Astrocyte of the spinal cord (primary cell): ENCODE measurements at regions not wholly inside any gene's neighbourhood (a gene's known extent, or its start where the extent isn't known, plus 50 kb on each side); places are given as distances from the start of the nearest gene placed in this dataset.

Source experiments
- DNase-seq: peaks from one replicate; pipeline ENCODE4 v3.0.0; 2011; ENCODE audit warnings: low read depth, low spot score
- H3K4me3 ChIP-seq: 2 replicates; pipeline ENCODE4 v1.5.1; 2011; ENCODE audit warnings: low read depth, mild to moderate bottlenecking, low read length, moderate library complexity
- in situ Hi-C: cut with HindIII; loops from 2 replicates; pipeline ENCODE4 v1.10.0; 2017; ENCODE audit warnings: low sequenced_read_pairs
- TF ChIP-seq, protein P1 (sequence below): IDR thresholded peaks from 2 replicates; pipeline ENCODE4 v1.5.1; 2012; ENCODE audit warnings: low read depth, mild to moderate bottlenecking, low read length, inconsistent platforms

DNA sequence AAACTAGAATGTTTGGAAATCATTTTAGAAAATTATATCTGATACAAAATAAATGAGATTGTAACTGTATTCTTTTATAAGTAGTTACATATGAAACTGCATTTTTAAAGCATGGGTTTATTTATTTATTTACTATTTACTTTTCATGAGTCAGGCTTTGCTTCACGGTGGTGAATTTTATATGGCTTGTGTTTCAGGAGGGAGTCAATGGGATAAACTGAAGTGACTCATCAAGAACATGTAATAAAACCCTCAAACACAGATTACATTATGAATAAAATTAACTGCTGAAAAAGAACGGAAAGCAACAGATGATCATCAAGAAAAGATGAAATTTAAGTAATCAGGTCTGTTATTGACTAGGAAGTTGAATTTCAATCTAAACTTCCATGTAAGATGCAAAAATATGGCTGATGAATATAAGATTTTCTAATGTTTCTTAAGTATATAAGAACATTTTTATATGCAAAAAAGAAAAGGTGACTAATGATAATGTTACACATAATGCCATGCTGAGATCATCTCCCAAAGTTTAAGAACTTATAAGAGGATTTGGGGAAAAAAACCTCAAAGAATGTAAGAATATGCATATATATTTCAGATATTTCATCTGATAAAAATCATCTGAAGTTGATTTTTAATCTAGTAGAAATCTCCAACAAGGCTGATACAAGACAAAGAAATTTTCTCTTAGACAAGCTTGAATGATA lies 383.6 kb downstream of the SLITRK1 start:
- TF ChIP-seq, protein P1, sequence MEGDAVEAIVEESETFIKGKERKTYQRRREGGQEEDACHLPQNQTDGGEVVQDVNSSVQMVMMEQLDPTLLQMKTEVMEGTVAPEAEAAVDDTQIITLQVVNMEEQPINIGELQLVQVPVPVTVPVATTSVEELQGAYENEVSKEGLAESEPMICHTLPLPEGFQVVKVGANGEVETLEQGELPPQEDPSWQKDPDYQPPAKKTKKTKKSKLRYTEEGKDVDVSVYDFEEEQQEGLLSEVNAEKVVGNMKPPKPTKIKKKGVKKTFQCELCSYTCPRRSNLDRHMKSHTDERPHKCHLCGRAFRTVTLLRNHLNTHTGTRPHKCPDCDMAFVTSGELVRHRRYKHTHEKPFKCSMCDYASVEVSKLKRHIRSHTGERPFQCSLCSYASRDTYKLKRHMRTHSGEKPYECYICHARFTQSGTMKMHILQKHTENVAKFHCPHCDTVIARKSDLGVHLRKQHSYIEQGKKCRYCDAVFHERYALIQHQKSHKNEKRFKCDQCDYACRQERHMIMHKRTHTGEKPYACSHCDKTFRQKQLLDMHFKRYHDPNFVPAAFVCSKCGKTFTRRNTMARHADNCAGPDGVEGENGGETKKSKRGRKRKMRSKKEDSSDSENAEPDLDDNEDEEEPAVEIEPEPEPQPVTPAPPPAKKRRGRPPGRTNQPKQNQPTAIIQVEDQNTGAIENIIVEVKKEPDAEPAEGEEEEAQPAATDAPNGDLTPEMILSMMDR = no peak
- no peak overlapping the region for H3K4me3 ChIP-seq
- in situ Hi-C loops = no loop called here
- DNase-seq = peak; percentile 63

DNA sequence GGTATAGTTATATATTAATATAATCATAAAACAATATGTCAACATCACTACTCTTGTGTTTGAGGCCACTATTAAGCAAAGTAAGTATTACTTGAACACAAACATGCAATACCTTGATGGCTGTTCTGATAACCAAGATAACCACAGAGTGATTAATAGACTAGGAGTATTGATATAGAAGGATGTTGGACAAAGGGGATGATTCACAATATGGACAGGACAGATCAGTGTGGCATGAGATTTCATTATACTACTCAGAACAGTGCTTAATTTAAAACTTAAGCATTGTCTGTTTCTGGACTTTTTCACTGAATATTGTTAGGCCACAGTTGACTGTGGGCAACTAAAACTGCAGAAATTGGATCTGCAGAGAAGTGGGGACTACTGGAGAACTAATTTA lies 384.2 kb downstream of the SLITRK1 start:
- H3K4me3 ChIP-seq = no peak overlapping the region
- no peak for DNase-seq
- in situ Hi-C loops = no loop called here
- TF ChIP-seq, protein P1 = no peak

DNA sequence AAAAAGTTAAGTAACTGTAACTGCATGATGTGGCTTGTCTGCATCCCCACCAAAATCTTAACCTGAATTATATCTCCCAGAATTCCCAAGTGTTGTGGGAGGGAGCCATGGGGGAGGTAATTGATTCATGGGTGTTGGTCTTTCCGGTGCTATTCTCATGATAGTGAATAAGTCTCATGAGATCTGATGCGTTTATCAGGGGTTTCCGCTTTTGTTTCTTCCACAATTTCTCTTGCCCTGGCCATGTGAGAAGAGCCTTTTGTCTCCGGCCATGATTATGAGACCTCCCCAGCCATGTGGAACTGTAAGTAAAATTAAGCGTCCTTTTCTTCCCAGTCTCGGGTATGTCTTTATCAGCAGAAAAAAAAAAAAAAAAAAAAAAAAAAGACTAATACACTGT lies 385.8 kb downstream of the SLITRK1 start:
- in situ Hi-C loops = no loop called here
- H3K4me3 ChIP-seq = no peak overlapping the region
- no peak for DNase-seq
- TF ChIP-seq, protein P1 = no peak

DNA sequence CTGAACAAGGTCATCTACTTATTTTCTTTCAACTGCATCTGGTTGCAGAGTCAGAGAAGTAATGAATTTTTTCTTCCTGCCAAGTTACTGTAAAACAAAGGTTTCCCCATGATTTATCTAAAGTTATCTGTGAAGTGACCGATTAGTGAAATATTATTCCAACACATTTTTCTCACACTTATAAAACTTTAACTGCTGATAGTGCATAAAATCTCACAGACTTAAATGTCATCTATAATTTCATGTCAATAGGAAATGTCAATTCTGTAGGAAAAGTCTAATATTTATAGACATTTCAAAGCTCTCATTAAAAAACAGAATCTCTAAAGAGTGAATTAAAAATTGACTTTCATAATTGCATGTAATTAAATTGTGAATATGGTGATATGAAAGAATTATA lies 397.2 kb downstream of the SLITRK1 start:
- in situ Hi-C loops = no loop called here
- H3K4me3 ChIP-seq = no peak overlapping the region
- TF ChIP-seq, protein P1 = no peak
- DNase-seq = no peak

DNA sequence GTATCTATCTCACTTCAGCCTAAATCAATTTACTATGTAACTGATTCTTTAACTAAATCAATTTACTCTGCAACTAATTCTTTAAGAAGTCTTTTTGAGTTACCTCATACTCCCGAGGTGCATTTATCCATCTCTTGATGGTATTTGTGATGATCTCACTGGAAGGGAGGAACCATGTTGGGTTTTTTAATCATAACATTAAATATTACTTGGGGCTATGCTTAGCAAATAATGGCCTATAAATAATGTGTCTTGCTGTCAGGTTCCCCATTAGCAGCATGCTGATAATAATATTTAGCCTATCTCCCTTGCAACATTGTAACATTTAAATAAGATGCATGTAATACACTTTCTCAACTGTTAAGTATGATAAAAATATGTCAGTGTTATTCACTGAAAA lies 411.3 kb downstream of the SLITRK1 start:
- H3K4me3 ChIP-seq = no peak overlapping the region
- no peak for DNase-seq
- in situ Hi-C loops = no loop called here
- TF ChIP-seq, protein P1 = no peak

DNA sequence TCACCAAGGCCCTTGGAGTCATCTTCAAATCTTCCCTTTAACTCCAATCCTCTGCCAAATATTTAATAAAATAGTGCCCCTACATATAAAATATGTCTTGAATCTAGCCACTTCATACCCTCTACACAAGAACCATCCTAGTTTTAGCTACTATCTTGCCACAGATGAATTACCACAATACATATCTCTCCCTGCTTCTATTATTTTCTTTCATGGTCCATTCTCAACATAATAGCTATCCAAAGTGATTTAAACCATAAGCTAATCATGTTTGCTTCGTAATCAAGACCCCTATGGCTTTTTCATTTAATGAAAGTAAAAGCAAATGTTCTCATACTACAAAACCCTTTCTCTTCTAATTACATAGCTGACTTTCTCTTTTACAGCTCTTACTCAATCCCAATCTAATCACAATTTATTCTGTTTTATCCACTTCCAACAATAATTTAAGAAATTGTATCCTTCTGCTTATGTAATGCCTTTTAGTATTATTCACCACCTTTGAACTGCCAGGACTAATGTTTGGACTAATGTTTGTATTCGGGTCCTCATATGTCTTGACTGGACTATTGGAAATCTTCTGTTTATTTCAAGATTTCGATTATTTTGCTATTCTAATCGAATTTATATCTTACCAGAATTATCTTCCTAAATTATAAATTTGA lies 412.0 kb downstream of the SLITRK1 start:
- TF ChIP-seq, protein P1 = no peak
- no peak for DNase-seq
- H3K4me3 ChIP-seq = no peak overlapping the region
- in situ Hi-C loops = no loop called here
